ENCODE measurements at regions not wholly inside any gene's neighbourhood (a gene's known extent, or its start where the extent isn't known, plus 50 kb on each side); places are given as distances from the start of the nearest gene placed in this dataset.

DNA sequence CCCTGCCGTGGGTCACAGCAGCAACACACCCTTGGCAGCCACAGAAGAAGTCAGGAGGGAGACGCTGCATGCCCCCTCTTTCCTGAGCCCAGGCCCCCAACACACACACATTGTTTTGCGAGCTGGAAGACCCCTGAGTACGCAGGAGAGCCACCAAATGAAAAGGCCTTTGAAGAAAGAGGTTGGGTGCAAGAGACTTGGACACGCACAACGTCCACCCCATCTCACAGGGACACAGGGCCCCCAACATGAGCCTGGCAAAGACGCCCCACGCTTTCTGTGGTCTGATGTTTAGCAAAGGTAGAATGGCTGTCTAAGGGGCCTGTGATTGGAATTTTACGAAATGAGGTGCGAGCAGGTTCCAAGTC lies 185.0 kb downstream of the TTLL2 start:
- Histone ChIP-seq H2AFZ (ENCODE audit: low read length) (no peak overlapping the region), H4K20me1 (ENCODE audit: insufficient read depth, low read length) (no peaks in the 10 kb centered on the region), H3K27ac (ENCODE audit: low read depth, low read length) (no peak overlapping the region), H3K4me2 (ENCODE audit: insufficient read depth, low read length) (no peak overlapping the region), H3K4me1 (ENCODE audit: insufficient read depth, low read length) (no peaks in the 10 kb centered on the region), H3K79me2 (ENCODE audit: insufficient read depth, low read length) (no peaks in the 10 kb centered on the region), H3K27me3 (ENCODE audit: insufficient read depth, low read length) (no peaks in the 10 kb centered on the region), H3K36me3 (ENCODE audit: insufficient read depth, low read length) (no peaks in the 10 kb centered on the region), H3K4me3 (ENCODE audit: insufficient read depth, low read length) (no peak overlapping the region), H3K9me3 (ENCODE audit: low read depth, low read length) (no peaks in the 10 kb centered on the region)
- TF ChIP-seq, protein P1, sequence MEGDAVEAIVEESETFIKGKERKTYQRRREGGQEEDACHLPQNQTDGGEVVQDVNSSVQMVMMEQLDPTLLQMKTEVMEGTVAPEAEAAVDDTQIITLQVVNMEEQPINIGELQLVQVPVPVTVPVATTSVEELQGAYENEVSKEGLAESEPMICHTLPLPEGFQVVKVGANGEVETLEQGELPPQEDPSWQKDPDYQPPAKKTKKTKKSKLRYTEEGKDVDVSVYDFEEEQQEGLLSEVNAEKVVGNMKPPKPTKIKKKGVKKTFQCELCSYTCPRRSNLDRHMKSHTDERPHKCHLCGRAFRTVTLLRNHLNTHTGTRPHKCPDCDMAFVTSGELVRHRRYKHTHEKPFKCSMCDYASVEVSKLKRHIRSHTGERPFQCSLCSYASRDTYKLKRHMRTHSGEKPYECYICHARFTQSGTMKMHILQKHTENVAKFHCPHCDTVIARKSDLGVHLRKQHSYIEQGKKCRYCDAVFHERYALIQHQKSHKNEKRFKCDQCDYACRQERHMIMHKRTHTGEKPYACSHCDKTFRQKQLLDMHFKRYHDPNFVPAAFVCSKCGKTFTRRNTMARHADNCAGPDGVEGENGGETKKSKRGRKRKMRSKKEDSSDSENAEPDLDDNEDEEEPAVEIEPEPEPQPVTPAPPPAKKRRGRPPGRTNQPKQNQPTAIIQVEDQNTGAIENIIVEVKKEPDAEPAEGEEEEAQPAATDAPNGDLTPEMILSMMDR (IDR thresholded peaks at IDR 0.05; ENCODE audit: extremely low read depth, low read depth, low read length) = no peak
- no peak for DNase-seq (ENCODE audit: insufficient read length, low spot score, missing footprints)

DNA sequence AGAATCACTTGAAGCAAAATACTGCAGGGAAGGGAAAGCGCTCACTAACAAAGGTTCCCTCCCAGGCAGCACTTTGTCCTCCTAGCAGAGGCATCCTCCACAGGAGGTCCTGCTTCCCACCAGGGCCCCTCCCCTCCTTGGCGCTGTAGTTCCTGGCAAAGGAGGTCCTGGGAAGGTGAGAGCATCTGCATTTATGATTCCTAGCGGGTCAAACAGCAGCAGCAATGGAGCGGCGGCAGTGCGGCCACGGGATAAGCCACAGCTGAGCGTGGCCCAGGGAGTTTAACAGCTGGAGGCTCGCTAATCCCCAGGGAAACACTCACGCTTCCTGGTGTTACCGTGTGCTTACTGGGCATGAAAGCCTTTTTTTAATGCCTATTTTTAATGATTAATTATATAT lies 185.8 kb downstream of the TTLL2 start:
- Histone ChIP-seq H3K27me3 (ENCODE audit: insufficient read depth, low read length) (no peaks in the 10 kb centered on the region), H3K36me3 (ENCODE audit: insufficient read depth, low read length) (no peaks in the 10 kb centered on the region), H3K4me2 (ENCODE audit: insufficient read depth, low read length) (no peak overlapping the region), H3K79me2 (ENCODE audit: insufficient read depth, low read length) (no peaks in the 10 kb centered on the region), H3K9me3 (ENCODE audit: low read depth, low read length) (no peaks in the 10 kb centered on the region), H4K20me1 (ENCODE audit: insufficient read depth, low read length) (no peaks in the 10 kb centered on the region), H3K27ac (ENCODE audit: low read depth, low read length) (no peak overlapping the region), H3K4me3 (ENCODE audit: insufficient read depth, low read length) (no peak overlapping the region), H3K4me1 (ENCODE audit: insufficient read depth, low read length) (no peaks in the 10 kb centered on the region), H2AFZ (ENCODE audit: low read length) (no peak overlapping the region)
- no peak for DNase-seq (ENCODE audit: insufficient read length, low spot score, missing footprints)
- TF ChIP-seq, protein P1 (IDR thresholded peaks at IDR 0.05; ENCODE audit: extremely low read depth, low read depth, low read length) = no peak

DNA sequence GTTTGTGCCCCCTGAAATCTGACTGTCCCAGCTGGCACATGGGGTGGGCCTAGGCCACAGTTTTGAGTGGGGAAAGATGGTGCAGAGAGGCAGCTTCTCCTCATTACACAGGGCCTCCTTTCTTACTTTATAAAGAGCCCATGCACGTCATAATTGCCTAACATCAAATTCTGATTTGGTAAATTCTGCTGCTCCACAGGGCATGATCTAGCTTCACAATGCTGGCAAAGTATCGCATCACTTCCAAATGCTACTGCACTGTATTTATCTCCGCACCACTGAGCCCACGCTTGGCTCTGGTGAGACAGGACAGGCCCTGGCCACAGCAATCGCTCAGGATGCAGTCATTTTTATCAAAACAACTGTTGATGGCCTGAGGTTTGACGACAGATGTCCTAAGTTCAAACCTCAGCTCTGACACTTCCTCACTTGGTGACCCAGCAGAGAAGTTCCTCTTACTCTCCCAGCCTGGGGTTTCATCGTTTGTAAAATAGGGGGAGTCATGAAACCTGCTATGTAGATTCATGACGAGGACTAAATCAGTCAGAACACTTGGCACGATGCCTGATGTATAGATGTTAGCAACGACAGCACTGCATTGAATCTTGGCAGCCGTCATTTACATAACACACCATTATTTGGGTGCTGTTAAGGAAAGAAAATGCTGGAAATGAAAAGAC lies 187.9 kb downstream of the TTLL2 start:
- Histone ChIP-seq H3K36me3 (ENCODE audit: insufficient read depth, low read length) (no peaks in the 10 kb centered on the region), H3K4me1 (ENCODE audit: insufficient read depth, low read length) (no peaks in the 10 kb centered on the region), H3K4me3 (ENCODE audit: insufficient read depth, low read length) (no peak overlapping the region), H3K27me3 (ENCODE audit: insufficient read depth, low read length) (no peaks in the 10 kb centered on the region), H3K4me2 (ENCODE audit: insufficient read depth, low read length) (no peak overlapping the region), H3K9me3 (ENCODE audit: low read depth, low read length) (peaks cover 2% of the 10 kb centered on the region), H3K79me2 (ENCODE audit: insufficient read depth, low read length) (no peaks in the 10 kb centered on the region), H4K20me1 (ENCODE audit: insufficient read depth, low read length) (no peaks in the 10 kb centered on the region), H2AFZ (ENCODE audit: low read length) (no peak overlapping the region), H3K27ac (ENCODE audit: low read depth, low read length) (no peak overlapping the region)
- TF ChIP-seq, protein P1 (IDR thresholded peaks at IDR 0.05; ENCODE audit: extremely low read depth, low read depth, low read length) = no peak
- DNase-seq (ENCODE audit: insufficient read length, low spot score, missing footprints) = no peak

DNA sequence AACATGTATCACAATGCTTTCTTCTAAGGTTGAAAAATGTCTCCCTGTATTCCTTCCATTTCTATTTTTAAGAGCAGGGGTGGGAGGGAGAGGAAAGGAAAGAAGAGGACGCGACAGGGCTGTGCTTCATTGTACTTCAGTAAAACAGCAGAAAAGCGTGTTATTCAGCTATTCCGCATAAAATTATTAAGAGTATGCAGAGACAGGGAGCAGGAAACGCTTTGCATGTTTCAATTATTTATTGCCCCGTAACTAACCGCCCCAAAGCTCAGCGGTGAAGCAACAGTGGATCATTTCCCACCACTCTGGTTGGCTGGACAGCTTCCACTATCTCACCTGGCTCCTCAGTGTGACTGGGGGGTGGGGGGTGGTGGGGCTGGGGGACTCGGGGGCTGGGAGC lies 188.9 kb downstream of the TTLL2 start:
- TF ChIP-seq, protein P1 (IDR thresholded peaks at IDR 0.05; ENCODE audit: extremely low read depth, low read depth, low read length) = no peak

More for the DNA sequence above, 188.9 kb downstream of the TTLL2 start:
- no peaks in the 10 kb centered on the region for H4K20me1 ChIP-seq (ENCODE audit: insufficient read depth, low read length)
- H3K4me3 ChIP-seq (ENCODE audit: insufficient read depth, low read length) = no peak overlapping the region
- no peak overlapping the region for H2AFZ ChIP-seq (ENCODE audit: low read length)
- no peak overlapping the region for H3K4me2 ChIP-seq (ENCODE audit: insufficient read depth, low read length)
- no peak for DNase-seq (ENCODE audit: insufficient read length, low spot score, missing footprints)
- no peak overlapping the region for H3K27ac ChIP-seq (ENCODE audit: low read depth, low read length)
- no peaks in the 10 kb centered on the region for H3K4me1 ChIP-seq (ENCODE audit: insufficient read depth, low read length)
- peaks cover 2% of the 10 kb centered on the region for H3K9me3 ChIP-seq (ENCODE audit: low read depth, low read length)
- H3K36me3 ChIP-seq (ENCODE audit: insufficient read depth, low read length) = no peaks in the 10 kb centered on the region
- no peaks in the 10 kb centered on the region for H3K27me3 ChIP-seq (ENCODE audit: insufficient read depth, low read length)
- no peaks in the 10 kb centered on the region for H3K79me2 ChIP-seq (ENCODE audit: insufficient read depth, low read length)

All from osteoblast (primary cell).